ENCODE measurements at regions not wholly inside any gene's neighbourhood (a gene's known extent, or its start where the extent isn't known, plus 50 kb on each side); places are given as distances from the start of the nearest gene placed in this dataset.
A peak's percentile ranks its signal among the peaks of the same experiment; 100 is the strongest.
"Not testable (repeated sequence)": the region's sequence is repeated elsewhere in the genome, so short reads cannot be mapped to it uniquely, and the experiment has no call there.

DNA sequence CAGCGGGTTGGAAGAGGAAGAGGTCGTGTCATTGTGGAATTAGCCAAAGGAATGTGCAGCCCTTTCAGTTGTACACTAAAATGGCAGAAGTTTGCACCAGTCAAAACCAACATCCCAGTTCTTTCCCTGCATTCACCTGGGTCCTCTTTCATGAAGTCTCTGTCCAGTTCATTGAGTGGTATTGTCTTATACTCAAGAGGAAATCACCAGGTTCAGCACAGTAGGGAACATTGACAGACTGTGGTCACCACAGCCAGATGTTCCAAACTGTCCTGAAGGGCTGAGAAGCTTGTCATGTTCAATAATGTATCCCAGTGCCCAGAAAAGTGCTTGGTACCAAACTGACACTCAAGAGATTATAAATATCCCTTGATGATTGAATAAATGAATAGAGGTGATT lies 131.6 kb downstream of the GLUL start:
- no peak for DNase-seq (ENCODE audit: low read depth)

GRCh38 chr1:182259229-182259872 lies 132.2 kb downstream of the GLUL start:
- DNase-seq (ENCODE audit: low read depth): peak; percentile 23

DNA sequence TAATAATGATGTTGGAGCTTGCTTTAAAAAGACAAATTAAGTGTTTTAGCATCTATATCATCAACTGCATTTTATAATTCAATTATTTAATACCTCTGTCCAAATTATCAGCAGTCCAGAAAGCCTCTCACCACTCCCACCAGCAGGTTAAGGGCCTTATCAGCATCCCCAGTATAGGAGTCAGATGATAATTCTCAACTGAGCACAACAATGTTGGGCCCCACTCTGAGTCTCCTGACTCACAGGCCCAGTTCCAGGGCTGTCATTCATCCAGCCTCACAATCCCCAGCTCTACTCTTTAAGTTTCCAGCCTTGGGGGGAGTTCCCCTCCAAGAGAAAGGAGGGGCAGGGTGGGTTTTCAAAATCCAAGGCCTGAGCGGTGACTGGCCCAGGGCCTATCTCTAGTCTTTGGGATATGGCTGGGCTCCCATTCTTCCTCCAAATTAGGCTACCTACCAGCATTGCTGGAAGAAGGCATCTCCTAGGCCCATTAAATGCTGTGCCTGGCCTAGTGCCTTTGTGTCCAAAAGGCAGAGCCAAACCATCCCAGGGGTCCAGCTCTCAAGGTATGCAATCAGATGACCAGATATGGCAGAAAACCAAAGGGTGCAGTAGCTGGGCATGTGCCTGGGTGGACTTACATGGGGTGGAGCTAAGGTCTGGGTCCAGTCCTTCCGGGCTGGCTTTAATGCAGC lies 134.1 kb downstream of the GLUL start:
- DNase-seq (ENCODE audit: low read depth): no peak

- no peak for DNase-seq (ENCODE audit: low read depth)
Observed at GRCh38 chr1:182256931-182257330, 134.7 kb downstream of the GLUL start.

DNA sequence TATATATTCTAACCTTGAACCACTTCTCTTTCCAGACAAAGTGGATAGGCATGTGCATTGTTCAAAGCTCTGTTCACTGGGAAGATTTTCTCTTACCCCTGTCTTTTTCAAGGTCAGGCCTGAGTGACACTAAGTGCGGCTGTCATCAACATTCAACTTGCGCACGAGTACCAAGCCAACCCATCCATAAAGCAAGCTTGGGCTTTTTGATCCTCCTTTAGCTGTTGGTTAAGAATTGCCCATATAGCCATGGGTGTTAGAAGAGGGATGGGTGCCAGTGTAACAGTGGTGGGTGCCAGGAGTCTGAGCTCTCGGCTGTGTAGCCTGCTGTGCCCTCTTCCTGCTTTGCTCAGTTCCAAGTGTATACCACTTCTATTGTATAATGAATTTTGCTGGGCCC lies 136.1 kb downstream of the GLUL start:
- DNase-seq (ENCODE audit: low read depth): no peak

- no peak for DNase-seq (ENCODE audit: low read depth)
Observed at GRCh38 chr1:182253319-182253860, 138.2 kb downstream of the GLUL start.

GRCh38 chr1:182251561-182251960 lies 140.0 kb downstream of the GLUL start:
- DNase-seq (ENCODE audit: low read depth): no peak

- DNase-seq (ENCODE audit: low read depth): no peak
Observed at GRCh38 chr1:182249201-182249676, 142.4 kb downstream of the GLUL start.

DNA sequence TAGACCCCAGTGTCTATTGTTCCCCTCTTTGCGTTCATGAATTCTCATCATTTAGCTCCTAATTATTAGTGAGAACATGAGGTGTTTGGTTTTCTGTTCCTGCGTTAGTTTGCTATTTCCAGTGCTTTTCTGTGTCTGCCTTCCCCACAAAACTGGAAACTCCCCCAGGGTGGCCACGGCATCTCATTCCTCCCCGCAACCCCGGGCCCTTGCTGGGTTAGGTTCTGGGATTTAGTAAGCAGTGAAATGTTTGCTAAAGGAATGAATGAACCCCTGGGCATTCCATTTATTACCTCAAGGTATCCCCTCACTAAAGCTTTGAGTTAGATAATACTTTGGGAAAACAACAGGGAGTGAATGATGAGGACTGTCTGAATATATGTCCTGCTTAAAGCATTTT lies 142.9 kb downstream of the GLUL start:
- DNase-seq (ENCODE audit: low read depth): no peak

- DNase-seq (ENCODE audit: low read depth): not testable (repeated sequence)
Observed at GRCh38 chr1:182247813-182248212, 143.8 kb downstream of the GLUL start.

- DNase-seq (ENCODE audit: low read depth): no peak
Observed at GRCh38 chr1:182246783-182247182, 144.8 kb downstream of the GLUL start.

GRCh38 chr1:182245040-182245439 lies 146.6 kb downstream of the GLUL start:
- DNase-seq (ENCODE audit: low read depth): no peak

DNA sequence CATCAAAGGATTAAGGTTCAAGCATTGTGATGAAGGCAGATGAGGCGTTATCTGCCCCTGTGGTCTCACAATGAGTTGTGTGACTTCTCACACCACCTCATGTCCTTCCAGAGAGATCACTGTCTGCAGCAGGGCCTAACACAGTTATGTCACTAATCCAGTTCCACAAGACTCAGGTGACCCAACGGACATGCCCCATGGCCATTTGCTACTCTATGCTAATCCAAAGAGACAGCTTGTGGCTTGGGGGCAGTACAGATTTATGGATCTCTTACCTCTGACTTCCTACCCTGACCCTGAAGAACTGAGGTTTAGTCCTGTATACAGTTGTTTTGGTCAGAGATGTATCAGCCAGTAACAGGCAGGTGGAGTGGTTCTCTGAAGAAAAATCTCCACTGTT lies 147.1 kb downstream of the GLUL start:
- no peak for DNase-seq (ENCODE audit: low read depth)

- DNase-seq (ENCODE audit: low read depth): no peak
Observed at GRCh38 chr1:182242641-182243040, 148.9 kb downstream of the GLUL start.

DNA sequence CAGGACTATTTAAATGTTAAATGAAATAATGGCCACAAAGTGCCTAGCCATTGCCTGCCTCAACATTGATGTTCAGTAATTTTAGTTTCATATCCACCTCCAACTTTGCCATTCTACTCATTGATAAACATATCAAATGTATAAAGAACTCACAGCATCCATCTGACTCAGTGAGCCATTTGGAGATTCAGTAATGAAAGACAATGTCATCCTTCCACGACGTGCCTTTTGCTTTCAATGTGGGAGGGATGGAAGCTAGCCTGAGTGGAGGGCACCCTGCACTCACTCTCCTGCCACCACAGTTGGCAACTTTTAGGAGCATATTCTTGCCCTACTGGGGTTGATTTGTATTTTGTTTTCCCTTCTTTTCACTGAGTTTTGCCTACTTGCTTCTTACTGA lies 151.5 kb downstream of the GLUL start:
- DNase-seq (ENCODE audit: low read depth): no peak

- no peak for DNase-seq (ENCODE audit: low read depth)
Observed at GRCh38 chr1:182238421-182238820, 153.2 kb downstream of the GLUL start.

- DNase-seq (ENCODE audit: low read depth): no peak
Observed at GRCh38 chr1:182237329-182237728, 154.3 kb downstream of the GLUL start.

DNA sequence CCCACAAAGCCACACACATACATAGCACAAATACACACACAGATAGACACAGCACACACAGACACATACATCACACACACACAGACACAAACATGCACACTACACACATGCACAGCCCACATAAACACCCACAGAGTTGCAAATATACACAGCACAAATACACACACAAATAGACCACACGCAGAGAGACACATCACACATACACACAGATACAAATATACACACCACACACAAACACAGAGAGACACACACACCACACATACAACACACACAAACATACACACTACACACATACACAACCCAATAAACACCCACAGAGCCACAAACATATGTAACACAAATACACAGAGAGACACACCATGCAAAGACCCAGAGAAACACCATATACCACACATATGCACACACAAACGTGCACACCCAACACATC lies 154.9 kb downstream of the GLUL start:
- no peak for DNase-seq (ENCODE audit: low read depth)

GRCh38 chr1:182235952-182236650 lies 155.5 kb downstream of the GLUL start:
- no peak for DNase-seq (ENCODE audit: low read depth)

DNA sequence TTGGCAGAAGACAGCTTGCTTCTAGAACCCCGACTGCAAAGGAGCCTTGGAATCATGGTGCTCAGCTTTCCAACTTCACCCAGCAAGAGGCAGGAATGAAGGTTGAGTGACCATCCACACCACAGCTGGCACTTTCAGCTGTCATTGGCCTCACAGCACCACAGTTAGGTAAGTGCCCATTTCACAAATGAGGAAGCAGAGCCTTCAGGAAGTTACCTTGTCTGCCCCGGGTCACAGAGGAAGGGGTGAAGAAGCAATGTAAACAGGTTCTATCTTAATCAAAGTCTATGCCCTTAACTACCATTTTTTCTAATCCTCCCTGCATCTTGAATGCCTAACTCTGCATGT lies 156.0 kb downstream of the GLUL start:
- no peak for DNase-seq (ENCODE audit: low read depth)

GRCh38 chr1:182229921-182230491 lies 161.6 kb downstream of the GLUL start:
- DNase-seq (ENCODE audit: low read depth): no peak

GRCh38 chr1:182229451-182229850 lies 162.1 kb downstream of the GLUL start:
- DNase-seq (ENCODE audit: low read depth): no peak

Data from stromal cell of bone marrow (primary cell).